ENCODE measurements at regions not wholly inside any gene's neighbourhood (a gene's known extent, or its start where the extent isn't known, plus 50 kb on each side); places are given as distances from the start of the nearest gene placed in this dataset.
"Not testable (repeated sequence)": the region's sequence is repeated elsewhere in the genome, so short reads cannot be mapped to it uniquely, and the experiment has no call there.

DNA sequence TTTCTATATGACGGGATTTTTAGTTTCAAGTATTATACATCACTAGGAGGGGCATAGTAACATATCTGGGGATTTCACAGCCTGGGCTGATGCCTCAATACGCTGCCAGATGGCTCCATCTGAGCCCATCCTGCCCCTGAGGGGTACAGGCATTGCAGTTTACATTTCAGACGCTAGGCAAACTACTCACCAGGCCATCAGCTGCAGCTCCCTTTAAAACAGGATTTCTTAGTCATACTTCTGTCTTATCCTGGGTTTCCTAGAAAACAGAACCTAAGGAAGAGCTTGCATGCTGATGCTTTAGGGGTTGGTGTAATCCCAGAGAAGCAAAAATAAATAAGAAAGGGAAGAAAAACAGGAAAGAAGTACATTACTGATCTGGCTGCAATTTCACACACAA is 372.8 kb upstream of the PIK3R1 start:
- H3K4me3 ChIP-seq (ENCODE audit: low read depth, low read length): no peak overlapping the region
- DNase-seq (ENCODE audit: low read depth): peak; percentile 2

DNA sequence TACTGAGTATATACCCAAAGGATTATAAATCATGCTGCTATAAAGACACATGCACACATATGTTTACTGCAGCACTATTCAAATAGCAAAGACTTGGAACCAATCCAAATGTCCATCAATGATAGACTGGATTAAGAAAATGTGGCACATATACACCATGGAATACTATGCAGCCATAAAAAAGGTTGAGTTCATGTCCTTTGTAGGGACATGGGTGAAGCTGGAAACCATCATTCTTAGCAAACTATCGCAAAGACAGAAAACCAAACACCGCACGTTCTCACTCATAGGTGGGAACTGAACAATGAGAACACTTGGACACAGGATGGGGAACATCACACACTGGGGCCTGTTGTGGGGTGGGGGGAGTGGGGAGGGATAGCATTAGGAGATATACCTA is 378.3 kb upstream of the PIK3R1 start:
- not testable (repeated sequence) for DNase-seq (ENCODE audit: low read depth); H3K4me3 ChIP-seq (ENCODE audit: low read depth, low read length)

More for the DNA sequence above, 372.8 kb upstream of the PIK3R1 start:
- TF ChIP-seq, protein P1, sequence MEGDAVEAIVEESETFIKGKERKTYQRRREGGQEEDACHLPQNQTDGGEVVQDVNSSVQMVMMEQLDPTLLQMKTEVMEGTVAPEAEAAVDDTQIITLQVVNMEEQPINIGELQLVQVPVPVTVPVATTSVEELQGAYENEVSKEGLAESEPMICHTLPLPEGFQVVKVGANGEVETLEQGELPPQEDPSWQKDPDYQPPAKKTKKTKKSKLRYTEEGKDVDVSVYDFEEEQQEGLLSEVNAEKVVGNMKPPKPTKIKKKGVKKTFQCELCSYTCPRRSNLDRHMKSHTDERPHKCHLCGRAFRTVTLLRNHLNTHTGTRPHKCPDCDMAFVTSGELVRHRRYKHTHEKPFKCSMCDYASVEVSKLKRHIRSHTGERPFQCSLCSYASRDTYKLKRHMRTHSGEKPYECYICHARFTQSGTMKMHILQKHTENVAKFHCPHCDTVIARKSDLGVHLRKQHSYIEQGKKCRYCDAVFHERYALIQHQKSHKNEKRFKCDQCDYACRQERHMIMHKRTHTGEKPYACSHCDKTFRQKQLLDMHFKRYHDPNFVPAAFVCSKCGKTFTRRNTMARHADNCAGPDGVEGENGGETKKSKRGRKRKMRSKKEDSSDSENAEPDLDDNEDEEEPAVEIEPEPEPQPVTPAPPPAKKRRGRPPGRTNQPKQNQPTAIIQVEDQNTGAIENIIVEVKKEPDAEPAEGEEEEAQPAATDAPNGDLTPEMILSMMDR (IDR thresholded peaks at IDR 0.05; ENCODE audit: insufficient read depth, low read depth, low read length): peak; percentile 29

DNA sequence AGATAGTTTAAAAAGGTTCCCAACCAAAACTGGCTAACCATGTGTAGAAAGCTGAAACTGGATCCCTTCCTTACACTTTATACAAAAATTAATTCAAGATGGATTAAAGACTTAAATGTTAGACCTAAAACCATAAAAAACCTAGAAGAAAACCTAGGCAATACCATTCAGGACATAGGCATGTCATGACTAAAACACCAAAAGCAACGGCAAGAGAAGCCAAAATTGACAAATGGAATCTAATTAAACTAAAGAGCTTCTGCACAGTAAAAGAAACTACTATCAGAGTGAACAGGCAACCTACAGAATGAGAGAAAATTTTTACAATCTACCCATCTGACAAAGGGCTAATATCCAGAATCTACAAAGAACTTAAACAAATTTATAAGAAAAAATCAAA is 379.1 kb upstream of the PIK3R1 start:
- H3K4me3 ChIP-seq (ENCODE audit: low read depth, low read length); DNase-seq (ENCODE audit: low read depth): not testable (repeated sequence)

DNA sequence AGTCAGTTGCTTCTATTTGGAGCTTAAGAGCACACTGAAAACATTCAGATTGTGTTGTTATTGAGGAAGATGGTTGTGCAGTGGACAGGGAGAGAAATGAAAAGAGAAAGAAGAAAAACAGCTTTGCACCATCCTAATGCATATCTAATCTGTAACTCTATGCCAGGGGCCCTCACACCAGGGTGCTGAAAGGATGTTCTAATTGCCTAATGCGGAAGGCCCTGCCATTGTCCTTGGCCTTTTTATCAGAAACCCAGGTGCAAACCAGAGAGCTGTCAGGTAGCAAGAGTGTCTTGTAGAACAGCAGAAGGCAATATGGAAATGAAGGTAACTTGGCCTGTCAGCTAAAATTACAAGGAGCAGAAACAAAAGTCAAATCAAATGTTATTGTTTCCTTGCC is 384.5 kb upstream of the PIK3R1 start:
- DNase-seq (ENCODE audit: low read depth): no peak
- TF ChIP-seq, protein P1 (IDR thresholded peaks at IDR 0.05; ENCODE audit: insufficient read depth, low read depth, low read length): no peak
- no peak overlapping the region for H3K4me3 ChIP-seq (ENCODE audit: low read depth, low read length)

DNA sequence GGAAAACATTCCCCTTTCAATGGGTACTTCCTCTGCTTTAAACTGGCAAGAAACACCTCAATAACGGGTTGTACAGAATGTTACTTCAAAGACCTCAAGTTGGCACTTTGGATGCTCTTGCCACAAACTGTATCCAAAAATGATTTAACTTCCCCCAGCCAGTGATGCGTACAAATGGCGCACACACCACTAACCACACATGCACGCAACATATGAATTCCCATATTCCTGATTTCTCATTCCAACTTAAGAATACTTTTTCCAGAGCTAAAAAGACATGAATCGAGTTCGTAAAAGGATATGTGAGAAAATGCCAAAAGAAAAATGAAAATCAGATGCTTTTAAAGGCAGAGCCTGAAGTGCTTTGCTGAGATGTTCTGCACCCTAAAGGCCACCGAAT is 388.0 kb upstream of the PIK3R1 start:
- TF ChIP-seq, protein P1 (IDR thresholded peaks at IDR 0.05; ENCODE audit: insufficient read depth, low read depth, low read length): no peak
- no peak overlapping the region for H3K4me3 ChIP-seq (ENCODE audit: low read depth, low read length)

DNA sequence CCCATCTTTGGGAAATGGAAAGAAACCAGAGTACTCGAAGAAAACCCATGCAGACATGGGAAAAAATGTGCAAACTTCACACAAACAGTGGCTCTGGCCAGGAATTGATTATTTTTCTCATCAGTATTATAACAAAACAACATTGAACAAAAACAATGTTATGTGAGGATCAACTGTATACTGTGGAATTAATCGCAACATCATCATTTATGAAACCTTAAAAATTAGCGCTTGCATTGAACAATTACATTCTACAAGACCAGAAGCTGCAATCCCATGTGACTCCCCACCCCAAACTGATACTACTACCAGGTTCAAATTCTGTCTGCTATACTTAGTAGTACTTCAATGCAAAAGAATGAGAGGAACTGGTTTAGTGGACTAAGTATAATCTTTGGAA is 390.7 kb upstream of the PIK3R1 start:
- TF ChIP-seq, protein P1 (IDR thresholded peaks at IDR 0.05; ENCODE audit: insufficient read depth, low read depth, low read length): no peak
- no peak overlapping the region for H3K4me3 ChIP-seq (ENCODE audit: low read depth, low read length)
- no peak for DNase-seq (ENCODE audit: low read depth)

More for the DNA sequence above, 388.0 kb upstream of the PIK3R1 start:
- DNase-seq (ENCODE audit: low read depth): no peak

DNA sequence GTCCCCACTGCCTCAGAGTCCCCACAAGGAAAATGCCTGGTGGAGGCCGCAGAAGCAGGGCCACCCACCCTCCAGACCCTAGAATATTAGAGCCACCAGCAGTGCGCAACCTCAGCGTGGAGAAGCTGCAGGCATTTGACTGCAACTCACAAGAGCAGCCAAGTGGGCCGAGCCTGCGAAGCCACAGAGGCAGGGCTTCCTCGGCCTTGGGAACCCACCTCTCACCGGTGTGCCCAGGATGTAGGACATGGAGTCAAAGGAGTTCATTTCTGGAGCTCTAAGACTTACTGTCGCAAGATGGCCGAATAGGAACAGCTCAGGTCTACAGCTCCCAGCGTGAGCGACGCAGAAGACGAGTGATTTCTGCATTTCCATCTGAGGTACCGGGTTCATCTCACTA is 397.9 kb upstream of the PIK3R1 start:
- H3K4me3 ChIP-seq (ENCODE audit: low read depth, low read length): no peak overlapping the region
- DNase-seq (ENCODE audit: low read depth): no peak
- TF ChIP-seq, protein P1 (IDR thresholded peaks at IDR 0.05; ENCODE audit: insufficient read depth, low read depth, low read length): no peak

DNA sequence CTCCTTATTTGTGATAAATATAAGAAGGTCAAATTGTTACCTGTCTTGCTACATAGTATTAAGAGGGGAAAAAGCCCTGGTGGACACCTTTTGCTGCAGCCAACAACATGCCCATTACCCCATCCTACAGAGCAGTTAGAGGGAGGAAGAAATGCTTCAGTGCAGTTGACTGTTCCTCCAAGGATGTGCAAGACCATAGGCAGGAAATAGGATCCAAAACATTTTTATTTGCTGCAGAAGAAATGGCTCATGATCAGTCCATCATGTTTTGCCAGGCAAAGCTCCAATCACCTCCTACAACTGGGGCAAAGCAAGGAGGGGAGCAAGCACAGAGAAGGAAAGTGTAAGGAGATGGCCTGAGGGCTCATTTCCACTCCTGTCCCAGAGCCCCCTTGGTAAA is 399.1 kb upstream of the PIK3R1 start:
- TF ChIP-seq, protein P1 (IDR thresholded peaks at IDR 0.05; ENCODE audit: insufficient read depth, low read depth, low read length): no peak
- no peak for DNase-seq (ENCODE audit: low read depth)
- no peak overlapping the region for H3K4me3 ChIP-seq (ENCODE audit: low read depth, low read length)
